Astrocyte (in vitro differentiated cells and primary cell): ENCODE measurements at regions not wholly inside any gene's neighbourhood (a gene's known extent, or its start where the extent isn't known, plus 50 kb on each side); places are given as distances from the start of the nearest gene placed in this dataset.

ENCODE experiments used
- DNase-seq: peaks from one replicate; pipeline ENCODE4 v3.0.0-alpha.2; 2010; ENCODE audit warnings: low read depth
- FAIRE-seq: peaks from 2 replicates; lab custom pipeline; 2011; peaks lifted over from hg19 to GRCh38; lab: Jason Lieb, UNC
- H2AFZ ChIP-seq: 2 replicates; pipeline ENCODE4 v1.6.0; 2012; ENCODE audit warnings: low read depth, low read length, inconsistent platforms
- H3K27ac ChIP-seq: 2 replicates; pipeline ENCODE4 v1.5.1; 2011; ENCODE audit warnings: low read depth, low read length, inconsistent platforms
- H3K27me3 ChIP-seq: 2 replicates; pipeline ENCODE4 v1.6.0; 2011; ENCODE audit warnings: low read length, inconsistent platforms; ENCODE audit not compliant: insufficient read depth
- H3K36me3 ChIP-seq: 2 replicates; pipeline ENCODE4 v1.5.1; 2011; ENCODE audit warnings: low read length, inconsistent platforms; ENCODE audit not compliant: insufficient read depth
- H3K4me1 ChIP-seq: 2 replicates; pipeline ENCODE4 v1.5.1; 2011; ENCODE audit warnings: low read length, inconsistent platforms; ENCODE audit not compliant: insufficient read depth
- H3K4me2 ChIP-seq: 2 replicates; pipeline ENCODE4 v1.6.0; 2012; ENCODE audit warnings: low read length, inconsistent platforms
- H3K4me3 ChIP-seq: 2 replicates; pipeline ENCODE4 v1.5.1; 2011; ENCODE audit warnings: low read depth, mild to moderate bottlenecking, low read length, inconsistent platforms; ENCODE audit not compliant: insufficient read depth
- H3K79me2 ChIP-seq: 2 replicates; pipeline ENCODE4 v1.6.0; 2012; ENCODE audit warnings: mild to moderate bottlenecking, low read length, inconsistent platforms; ENCODE audit not compliant: insufficient read depth
- H3K9ac ChIP-seq: 2 replicates; pipeline ENCODE4 v1.6.0; 2012; ENCODE audit warnings: mild to moderate bottlenecking, low read length, inconsistent platforms
- H3K9me3 ChIP-seq: 2 replicates; pipeline ENCODE4 v1.5.1; 2012; ENCODE audit warnings: low read depth, mild to moderate bottlenecking, low read length, inconsistent platforms; ENCODE audit not compliant: insufficient read depth
- H4K20me1 ChIP-seq: 2 replicates; pipeline ENCODE4 v1.6.0; 2012; ENCODE audit warnings: low read length, inconsistent platforms; ENCODE audit not compliant: insufficient read depth
- H3K27ac Mint-ChIP-seq: one replicate; pipeline ENCODE4 v1.8.0; 2021; ENCODE audit warnings: mild to moderate bottlenecking, mixed read lengths; ENCODE audit not compliant: unreplicated experiment
- H3K27me3 Mint-ChIP-seq: one replicate; pipeline ENCODE4 v1.8.0; 2021; ENCODE audit warnings: low read depth, mixed read lengths; ENCODE audit not compliant: unreplicated experiment
- H3K36me3 Mint-ChIP-seq: one replicate; pipeline ENCODE4 v1.8.0; 2021; ENCODE audit warnings: low read depth, mixed read lengths; ENCODE audit not compliant: unreplicated experiment
- H3K4me1 Mint-ChIP-seq: one replicate; pipeline ENCODE4 v1.8.0; 2021; ENCODE audit warnings: low read depth, mixed read lengths; ENCODE audit not compliant: unreplicated experiment
- H3K4me3 Mint-ChIP-seq: one replicate; pipeline ENCODE4 v1.8.0; 2021; ENCODE audit warnings: mild to moderate bottlenecking, moderate library complexity, mixed read lengths; ENCODE audit not compliant: unreplicated experiment
- H3K9me3 Mint-ChIP-seq: one replicate; pipeline ENCODE4 v1.8.0; 2021; ENCODE audit warnings: mild to moderate bottlenecking, mixed read lengths; ENCODE audit not compliant: unreplicated experiment
- EZH2 ChIP-seq: IDR thresholded peaks from 2 replicates; pipeline ENCODE4 v1.6.1; 2012; ENCODE audit warnings: mild to moderate bottlenecking, low read length, inconsistent platforms; ENCODE audit not compliant: insufficient read depth
- TF ChIP-seq, protein P1 (sequence below): IDR thresholded peaks from 2 replicates; pipeline ENCODE4 v1.5.1; 2011; ENCODE audit warnings: low read depth, mild to moderate bottlenecking, inconsistent platforms, low read length, moderate library complexity; ENCODE audit not compliant: insufficient read depth

DNA sequence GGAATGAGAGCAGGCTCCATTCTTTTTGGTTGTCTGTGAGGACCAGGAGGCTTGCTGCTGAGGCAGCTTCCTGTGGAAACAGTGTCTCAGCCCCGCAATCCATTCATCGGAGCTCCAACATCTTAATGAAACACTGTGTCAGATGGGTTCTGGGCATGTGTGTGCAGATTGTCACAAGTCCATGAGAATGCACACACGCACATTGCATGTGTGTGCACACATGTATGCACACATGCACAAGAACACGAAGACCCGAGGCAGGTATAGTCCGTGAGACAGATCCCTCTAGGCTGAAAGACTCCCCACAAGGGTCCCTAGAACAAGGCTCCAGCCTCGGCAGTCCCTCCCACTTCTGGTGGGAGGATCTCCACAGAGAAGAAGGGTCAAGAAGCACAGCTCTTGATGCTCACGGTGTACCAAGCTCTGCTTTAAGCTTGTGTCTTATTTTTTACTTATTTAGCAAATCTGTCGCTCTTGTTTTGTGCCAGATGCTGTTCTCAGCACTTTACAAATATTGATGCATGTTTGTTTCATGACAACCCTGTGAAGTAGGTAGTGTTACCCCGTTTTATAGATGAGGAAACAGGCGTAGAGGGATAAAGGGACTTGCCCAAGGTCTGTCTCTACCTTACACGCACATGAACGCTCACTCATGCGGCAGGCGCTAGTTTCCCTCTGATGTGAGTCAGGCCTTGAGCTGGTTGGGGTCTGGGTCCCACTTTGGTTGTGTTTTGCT, 213.1 kb downstream of the SEC14L1 start:
- H3K27ac Mint-ChIP-seq = no peak overlapping the region
- H3K9ac ChIP-seq = peak overlapping the region; percentile 53

DNA sequence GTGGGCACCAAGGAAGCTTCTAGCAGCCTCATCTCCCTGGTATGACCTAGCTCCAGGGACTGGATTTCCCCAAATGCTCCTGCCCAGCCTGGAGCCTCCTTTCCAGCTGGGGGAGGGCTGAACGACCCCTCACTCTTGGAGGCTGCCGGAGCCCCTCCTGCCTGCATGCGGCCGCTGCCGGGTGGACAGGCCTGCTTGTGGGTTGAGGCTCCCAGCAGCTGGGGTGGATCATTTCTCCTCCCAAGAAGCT, 213.6 kb downstream of the SEC14L1 start:
- peak overlapping the region; percentile 30 for H3K4me2 ChIP-seq
- H3K9me3 Mint-ChIP-seq = peaks cover 4% of the 10 kb centered on the region
- H3K36me3 Mint-ChIP-seq = peaks cover 3% of the 10 kb centered on the region
- peak overlapping the region; percentile 80 for H3K27ac ChIP-seq
- H3K27me3 Mint-ChIP-seq = no peaks in the 10 kb centered on the region
- peak overlapping the region; percentile 53 for H3K9ac ChIP-seq
- H3K4me1 ChIP-seq = peaks cover 33% of the 10 kb centered on the region
- H4K20me1 ChIP-seq = peaks cover 88% of the 10 kb centered on the region
- no peak for FAIRE-seq
- H3K79me2 ChIP-seq = peaks cover 59% of the 10 kb centered on the region
- H3K36me3 ChIP-seq = no peaks in the 10 kb centered on the region
- DNase-seq = no peak
- TF ChIP-seq EZH2 = no peak
- TF ChIP-seq, protein P1, sequence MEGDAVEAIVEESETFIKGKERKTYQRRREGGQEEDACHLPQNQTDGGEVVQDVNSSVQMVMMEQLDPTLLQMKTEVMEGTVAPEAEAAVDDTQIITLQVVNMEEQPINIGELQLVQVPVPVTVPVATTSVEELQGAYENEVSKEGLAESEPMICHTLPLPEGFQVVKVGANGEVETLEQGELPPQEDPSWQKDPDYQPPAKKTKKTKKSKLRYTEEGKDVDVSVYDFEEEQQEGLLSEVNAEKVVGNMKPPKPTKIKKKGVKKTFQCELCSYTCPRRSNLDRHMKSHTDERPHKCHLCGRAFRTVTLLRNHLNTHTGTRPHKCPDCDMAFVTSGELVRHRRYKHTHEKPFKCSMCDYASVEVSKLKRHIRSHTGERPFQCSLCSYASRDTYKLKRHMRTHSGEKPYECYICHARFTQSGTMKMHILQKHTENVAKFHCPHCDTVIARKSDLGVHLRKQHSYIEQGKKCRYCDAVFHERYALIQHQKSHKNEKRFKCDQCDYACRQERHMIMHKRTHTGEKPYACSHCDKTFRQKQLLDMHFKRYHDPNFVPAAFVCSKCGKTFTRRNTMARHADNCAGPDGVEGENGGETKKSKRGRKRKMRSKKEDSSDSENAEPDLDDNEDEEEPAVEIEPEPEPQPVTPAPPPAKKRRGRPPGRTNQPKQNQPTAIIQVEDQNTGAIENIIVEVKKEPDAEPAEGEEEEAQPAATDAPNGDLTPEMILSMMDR = no peak
- no peaks in the 10 kb centered on the region for H3K27me3 ChIP-seq
- no peak overlapping the region for H3K4me3 Mint-ChIP-seq
- H3K4me3 ChIP-seq = no peak overlapping the region
- H3K4me1 Mint-ChIP-seq = peaks cover 12% of the 10 kb centered on the region
- H3K9me3 ChIP-seq = no peaks in the 10 kb centered on the region
- no peak overlapping the region for H3K27ac Mint-ChIP-seq
- no peak overlapping the region for H2AFZ ChIP-seq

More for the DNA sequence above, 213.1 kb downstream of the SEC14L1 start:
- Histone ChIP-seq H3K4me3 (no peak overlapping the region), H3K9me3 (no peaks in the 10 kb centered on the region), H2AFZ (no peak overlapping the region), H3K27me3 (no peaks in the 10 kb centered on the region), H3K79me2 (peaks cover 62% of the 10 kb centered on the region), H3K4me1 (peaks cover 33% of the 10 kb centered on the region), H3K36me3 (no peaks in the 10 kb centered on the region), H4K20me1 (peaks cover 85% of the 10 kb centered on the region), H3K27ac (peak overlapping the region; percentile 80), H3K4me2 (peak overlapping the region; percentile 30)
- H3K36me3 Mint-ChIP-seq = peaks cover 3% of the 10 kb centered on the region
- no peaks in the 10 kb centered on the region for H3K27me3 Mint-ChIP-seq
- FAIRE-seq = no peak
- no peak for DNase-seq
- peaks cover 4% of the 10 kb centered on the region for H3K9me3 Mint-ChIP-seq
- H3K4me3 Mint-ChIP-seq = no peak overlapping the region
- peaks cover 12% of the 10 kb centered on the region for H3K4me1 Mint-ChIP-seq
- no peak for TF ChIP-seq EZH2
- TF ChIP-seq, protein P1 = no peak

DNA sequence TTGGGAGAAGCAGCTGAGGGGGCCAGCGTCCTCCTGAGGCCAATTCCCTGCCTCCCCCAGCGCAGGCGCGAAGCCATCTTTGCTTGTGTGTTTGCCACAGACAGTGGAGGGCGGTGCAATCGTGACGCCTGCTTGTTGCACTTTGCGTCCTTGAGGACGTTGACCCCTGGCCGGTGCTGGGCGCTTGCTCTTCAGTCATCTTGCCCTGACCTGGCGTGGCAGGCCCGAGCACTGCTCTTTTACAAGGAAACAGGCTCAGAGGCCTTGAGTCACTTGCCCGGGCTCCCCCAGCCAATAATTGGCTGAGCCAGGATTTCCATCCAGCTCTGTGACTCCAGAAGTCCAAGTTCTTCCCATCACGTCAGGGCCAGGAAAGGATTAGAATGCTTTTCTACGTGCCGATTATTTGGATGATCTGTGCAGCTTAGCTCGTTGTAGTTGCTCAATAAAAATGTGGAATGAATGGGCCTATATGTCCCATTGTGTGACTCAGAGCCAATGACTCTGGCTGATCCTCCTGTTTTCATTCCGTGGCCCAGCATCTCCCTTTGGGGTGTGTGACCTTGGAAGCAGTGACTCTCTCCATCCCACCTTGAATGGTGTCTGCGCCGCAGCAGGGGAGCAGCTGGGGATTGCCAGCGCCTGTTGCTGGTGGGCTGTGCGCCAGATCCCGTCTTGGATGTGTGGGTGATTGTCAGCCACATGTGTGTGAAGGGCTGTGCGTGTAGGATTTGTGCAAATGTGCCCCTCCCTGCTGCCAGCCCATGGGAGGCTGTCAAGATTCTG, 214.1 kb downstream of the SEC14L1 start:
- Histone ChIP-seq H3K79me2 (peaks cover 53% of the 10 kb centered on the region), H3K4me2 (peak overlapping the region; percentile 30), H4K20me1 (peaks cover 84% of the 10 kb centered on the region), H3K4me3 (no peak overlapping the region), H3K27ac (peak overlapping the region; percentile 80), H3K9me3 (no peaks in the 10 kb centered on the region), H3K27me3 (no peaks in the 10 kb centered on the region), H3K4me1 (peaks cover 33% of the 10 kb centered on the region), H2AFZ (no peak overlapping the region), H3K36me3 (no peaks in the 10 kb centered on the region), H3K9ac (peak overlapping the region; percentile 53)
- peak; percentile 93 for DNase-seq
- Mint-ChIP-seq H3K27me3 (no peaks in the 10 kb centered on the region), H3K4me3 (no peak overlapping the region), H3K4me1 (peaks cover 12% of the 10 kb centered on the region), H3K36me3 (peaks cover 3% of the 10 kb centered on the region), H3K9me3 (peaks cover 4% of the 10 kb centered on the region), H3K27ac (no peak overlapping the region)
- TF ChIP-seq, protein P1 = no peak
- TF ChIP-seq EZH2 = no peak
- FAIRE-seq = peak; percentile 54
